ENCODE measurements at regions not wholly inside any gene's neighbourhood (a gene's known extent, or its start where the extent isn't known, plus 50 kb on each side); places are given as distances from the start of the nearest gene placed in this dataset.

- no peak for DNase-seq (ENCODE audit: low spot score)
These were observed 71.3 kb downstream of the CPN2 start for GRCh38 chr3:194279701-194280360.

DNA sequence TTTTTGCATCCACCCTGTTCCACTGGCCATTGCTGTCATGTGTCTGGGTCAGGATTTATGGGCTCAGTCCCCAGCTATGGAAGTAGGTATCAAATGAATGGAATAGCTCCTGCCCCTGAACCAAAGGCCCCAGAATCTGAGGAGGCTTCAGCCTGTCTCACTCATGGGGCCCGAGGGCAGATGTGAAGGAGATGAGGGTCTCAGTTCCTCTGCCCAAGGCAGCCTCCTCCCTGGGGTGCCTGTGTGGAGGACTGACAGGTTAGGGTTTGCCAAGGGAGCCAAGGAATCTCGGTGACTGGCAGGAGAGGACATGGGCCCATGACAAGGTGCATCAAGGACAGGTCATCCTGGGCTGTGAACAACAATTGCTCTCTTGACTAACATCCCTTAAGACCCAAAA, 70.4 kb downstream of the CPN2 start:
- no peak for DNase-seq (ENCODE audit: low spot score)

DNA sequence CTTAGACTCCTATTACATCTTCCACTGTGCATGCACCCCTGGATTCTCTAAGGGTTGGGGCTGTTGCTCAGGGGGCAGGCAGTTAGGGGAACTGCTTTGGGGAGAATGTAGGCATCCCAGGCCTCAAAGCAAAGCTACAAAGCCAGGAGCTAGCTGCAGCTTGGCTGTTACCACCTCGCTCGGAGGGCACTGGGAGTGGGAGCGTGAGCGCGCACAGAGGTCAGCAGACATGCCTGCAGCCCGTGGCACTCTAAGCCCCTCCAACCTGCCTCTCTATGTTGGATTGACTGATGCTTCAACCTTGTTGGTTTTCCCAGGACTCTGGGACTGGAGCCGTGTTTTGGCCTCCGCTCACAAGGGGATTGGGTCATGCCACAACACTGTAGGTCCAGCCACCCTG, 69.8 kb downstream of the CPN2 start:
- no peak for DNase-seq (ENCODE audit: low spot score)

- no peak for DNase-seq (ENCODE audit: low spot score)
These were observed 69.4 kb downstream of the CPN2 start for GRCh38 chr3:194281766-194282165.

DNA sequence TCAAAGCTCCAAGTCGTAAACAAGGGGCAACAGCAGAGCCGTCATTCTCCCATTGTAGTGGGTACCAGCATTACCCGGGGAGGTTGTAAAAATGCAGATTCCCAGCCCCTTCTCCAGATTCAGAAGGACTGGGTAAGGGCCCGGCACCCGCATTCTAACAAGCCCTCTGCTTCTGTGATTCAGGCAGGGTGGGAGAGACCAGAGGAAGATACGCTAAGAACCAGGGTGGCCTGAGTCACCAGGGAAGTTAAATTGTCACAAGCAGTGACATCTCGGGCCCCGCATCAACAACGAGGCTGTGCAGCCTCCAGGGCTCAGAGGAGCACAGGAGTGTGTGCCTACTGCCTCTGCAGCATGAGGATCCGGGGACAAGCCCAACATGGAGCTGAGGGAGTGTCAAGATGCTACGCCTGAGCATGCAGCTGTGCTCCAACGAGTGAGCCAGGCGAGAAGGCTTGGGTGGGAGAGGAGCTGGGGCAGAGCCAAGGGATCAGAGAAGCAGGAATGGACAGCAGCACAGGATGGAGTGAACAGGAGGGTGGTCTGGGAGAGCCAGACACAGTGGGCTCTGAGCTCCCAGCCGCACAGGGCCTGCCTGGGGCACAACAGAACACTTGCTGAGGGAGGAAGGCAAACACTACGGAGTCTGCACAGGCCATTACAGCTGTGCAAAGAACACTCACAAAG, 68.5 kb downstream of the CPN2 start:
- no peak for DNase-seq (ENCODE audit: low spot score)

GRCh38 chr3:194283221-194284006, 67.7 kb downstream of the CPN2 start:
- no peak for DNase-seq (ENCODE audit: low spot score)

DNA sequence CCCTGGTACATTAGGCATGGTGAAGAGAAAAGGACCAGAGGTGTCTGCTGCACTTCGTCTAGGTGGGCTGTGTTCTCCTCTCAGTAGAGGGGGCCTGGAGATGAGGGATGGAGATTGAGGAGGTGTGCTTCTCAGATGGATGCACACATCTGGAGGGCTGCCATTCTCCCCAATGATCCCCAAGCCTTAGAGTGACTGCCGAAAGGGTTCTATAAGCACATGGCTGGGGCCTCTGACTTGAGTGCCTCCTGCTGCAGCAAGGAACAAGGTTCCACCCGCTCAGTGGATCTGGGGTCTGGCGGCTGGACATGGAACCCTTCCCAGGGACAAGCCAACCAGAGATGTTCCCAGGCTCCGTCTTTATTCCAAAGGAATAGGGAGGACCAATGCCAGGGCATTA, 66.8 kb downstream of the CPN2 start:
- no peak for DNase-seq (ENCODE audit: low spot score)

- DNase-seq (ENCODE audit: low spot score), result no peak
These were observed 65.9 kb downstream of the CPN2 start for GRCh38 chr3:194285024-194285849.

DNA sequence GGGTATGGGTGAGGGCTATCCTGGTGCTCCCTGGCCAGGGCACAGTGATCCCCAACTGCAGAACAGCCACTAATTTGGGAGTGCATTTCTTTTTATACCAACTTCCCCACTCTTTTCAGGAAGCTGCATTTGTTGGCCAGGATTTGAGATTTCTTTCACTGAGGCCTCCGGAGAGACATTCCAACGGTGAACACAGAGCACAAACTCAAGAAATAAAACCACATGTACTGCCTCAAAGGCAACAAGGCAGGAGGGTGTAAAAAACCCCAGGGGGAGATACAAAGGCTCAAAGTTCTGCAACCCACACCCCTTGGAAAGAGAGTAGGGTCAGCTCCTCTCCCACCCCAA, 65.3 kb downstream of the CPN2 start:
- no peak for DNase-seq (ENCODE audit: low spot score)

- no peak for DNase-seq (ENCODE audit: low spot score)
These were observed 64.6 kb downstream of the CPN2 start for GRCh38 chr3:194286375-194287146.

DNA sequence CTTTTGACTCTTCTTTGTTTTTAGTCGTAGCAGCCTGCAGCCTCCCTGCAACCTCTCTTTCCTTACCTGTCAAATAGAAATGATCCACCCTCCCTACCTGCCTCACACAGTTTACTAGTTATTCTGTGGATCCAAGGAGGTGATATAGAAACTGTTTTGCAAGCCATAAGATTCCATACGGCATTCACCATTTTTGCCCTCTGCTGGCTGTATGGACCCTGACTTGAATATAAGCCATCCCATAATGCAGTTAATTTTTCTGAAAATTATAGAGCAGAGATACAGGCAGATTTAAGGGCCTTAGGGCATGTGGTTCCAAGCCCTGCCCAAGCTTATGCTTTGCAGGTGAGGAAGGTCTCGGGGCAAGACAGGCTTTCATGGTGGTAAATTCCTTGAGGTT, 63.8 kb downstream of the CPN2 start:
- DNase-seq (ENCODE audit: low spot score), result no peak

DNA sequence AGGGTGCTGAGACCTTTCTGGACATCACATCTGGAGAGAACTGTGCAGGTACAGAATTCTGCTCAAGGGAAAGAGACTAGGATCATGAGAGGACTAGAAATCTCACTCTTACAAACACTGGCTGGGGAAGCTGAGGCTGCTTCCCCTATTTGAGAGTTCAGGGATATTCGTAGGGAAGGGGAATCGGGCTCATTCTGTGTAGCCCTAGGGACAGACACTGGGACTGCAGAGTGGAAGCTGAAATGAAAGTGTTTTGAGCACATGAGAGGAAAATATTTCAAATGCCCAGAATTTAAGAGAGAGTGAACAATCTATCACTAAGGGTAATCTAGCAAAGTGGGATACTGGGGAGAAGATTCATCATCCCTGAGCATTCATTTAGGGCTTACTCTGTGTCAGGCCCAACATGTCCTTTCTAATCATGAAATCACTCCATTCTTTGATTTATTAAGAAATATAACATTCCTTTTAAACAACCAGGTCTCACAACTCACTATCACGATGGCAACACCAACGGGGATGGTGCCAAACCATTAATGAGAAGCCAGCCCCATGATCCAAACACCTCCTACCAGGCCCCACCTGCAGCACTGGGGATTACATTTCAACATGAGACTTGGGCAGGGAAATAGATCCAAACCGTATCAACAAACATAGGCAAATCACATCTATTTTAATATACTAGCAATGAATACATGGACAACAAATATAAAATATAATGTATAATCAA, 63.0 kb downstream of the CPN2 start:
- DNase-seq (ENCODE audit: low spot score), result no peak
